CD14-positive monocyte (primary cell): ENCODE measurements at regions not wholly inside any gene's neighbourhood (a gene's known extent, or its start where the extent isn't known, plus 50 kb on each side); places are given as distances from the start of the nearest gene placed in this dataset.
"Not testable (repeated sequence)": the region's sequence is repeated elsewhere in the genome, so short reads cannot be mapped to it uniquely, and the experiment has no call there.

Experiments
- DNase-seq, 3 donors: peaks; one replicate each; pipeline ENCODE4 v3.0.0-alpha.2; 2011 to 2022
- H2AFZ ChIP-seq: 2 replicates; pipeline ENCODE4 v1.6.0; 2012; ENCODE audit warnings: mild to moderate bottlenecking, low read depth, low read length, inconsistent platforms; ENCODE audit not compliant: insufficient read depth, poor library complexity, severe bottlenecking
- H3K27ac ChIP-seq, 2 donors: 1 replicate in 1 of 2; 2 replicates in 1 of 2; pipeline ENCODE4 v1.5.1; 2012 to 2013; ENCODE audit warnings: low read length in 2 of 2, control low read depth in 1 of 2, inconsistent platforms in 1 of 2, low read depth in 1 of 2, mild to moderate bottlenecking in 1 of 2
- H3K27me3 ChIP-seq, 2 donors: one replicate each; pipeline versions ENCODE4 v1.6.0 to v1.6.1; 2011 to 2013; ENCODE audit warnings: low read length in 2 of 2; ENCODE audit not compliant: control insufficient read depth in 2 of 2, insufficient read depth in 2 of 2
- H3K36me3 ChIP-seq, 2 donors: replicated peaks in 1 of 2; 1 replicate in 1 of 2; 2 replicates in 1 of 2; pipeline versions ENCODE4 v1.5.1 to v1.6.1; 2012 to 2013; ENCODE audit warnings: low read length in 2 of 2, control low read depth in 1 of 2, inconsistent platforms in 1 of 2, mild to moderate bottlenecking in 1 of 2; ENCODE audit not compliant: insufficient read depth in 2 of 2, control insufficient read depth in 1 of 2
- H3K4me1 ChIP-seq, 2 donors: 1 replicate in 1 of 2; 2 replicates in 1 of 2; pipeline versions ENCODE4 v1.5.1 to v1.6.1; 2012 to 2013; ENCODE audit warnings: low read length in 2 of 2, control low read depth in 1 of 2, inconsistent platforms in 1 of 2, mild to moderate bottlenecking in 1 of 2, moderate library complexity in 1 of 2; ENCODE audit not compliant: insufficient read depth in 2 of 2, control insufficient read depth in 1 of 2
- H3K4me2 ChIP-seq: replicated peaks from 2 replicates; pipeline ENCODE3; 2012; ENCODE audit warnings: low read length, moderate library complexity, mild to moderate bottlenecking; ENCODE audit not compliant: poor library complexity, severe bottlenecking; ENCODE audit errors: extremely low read depth
- H3K4me3 ChIP-seq, 3 experiments: fragments of 200-600 bp in 1 of 3; sonication (generic) in 1 of 3; replicated peaks in 1 of 3; 1 replicate in 2 of 3; 2 replicates in 1 of 3; pipeline ENCODE4 v1.5.1; 2011 to 2013; ENCODE audit warnings: low read length in 3 of 3, mild to moderate bottlenecking in 3 of 3, control low read depth in 2 of 3, low read depth in 2 of 3, inconsistent platforms in 1 of 3, moderate library complexity in 1 of 3
- H3K79me2 ChIP-seq: 2 replicates; pipeline ENCODE4 v1.6.0; 2012; ENCODE audit warnings: mild to moderate bottlenecking, control low read depth, inconsistent platforms, low read length, moderate library complexity; ENCODE audit not compliant: insufficient read depth
- H3K9ac ChIP-seq: 2 replicates; pipeline ENCODE4 v1.6.0; 2017; ENCODE audit warnings: low read length, mild to moderate bottlenecking; ENCODE audit not compliant: insufficient read depth, poor library complexity, severe bottlenecking
- H3K9me3 ChIP-seq, 2 donors: replicated peaks in 1 of 2; 1 replicate in 1 of 2; 2 replicates in 1 of 2; pipeline versions ENCODE4 v1.5.1 to v1.6.1; 2012 to 2013; ENCODE audit warnings: low read length in 2 of 2, control low read depth in 1 of 2; ENCODE audit not compliant: control insufficient read depth in 1 of 2, insufficient read depth in 1 of 2
- H4K20me1 ChIP-seq: 2 replicates; pipeline ENCODE4 v1.6.0; 2012; ENCODE audit warnings: mild to moderate bottlenecking, low read length, control low read depth, moderate library complexity; ENCODE audit not compliant: insufficient read depth
- H3K27ac Mint-ChIP-seq, 7 donors: one replicate each; pipeline ENCODE4 v1.8.0; 2020; ENCODE audit warnings: mild to moderate bottlenecking in 7 of 7, mixed read lengths in 7 of 7, moderate library complexity in 6 of 7, inconsistent platforms in 2 of 7
- H3K27me3 Mint-ChIP-seq, 3 donors: one replicate each; pipeline ENCODE4 v1.8.0; 2021 to 2022; ENCODE audit warnings: low read depth in 3 of 3, mild to moderate bottlenecking in 3 of 3, mixed read lengths in 3 of 3, moderate library complexity in 3 of 3, inconsistent platforms in 1 of 3
- H3K36me3 Mint-ChIP-seq, 2 donors: one replicate each; pipeline ENCODE4 v1.8.0; 2020; ENCODE audit warnings: mixed read lengths in 2 of 2, inconsistent platforms in 1 of 2, mild to moderate bottlenecking in 1 of 2
- H3K4me1 Mint-ChIP-seq: one replicate; pipeline ENCODE4 v1.8.0; 2020; ENCODE audit warnings: mild to moderate bottlenecking, mixed read lengths
- H3K4me3 Mint-ChIP-seq, 2 donors: one replicate each; pipeline ENCODE4 v1.8.0; 2020; ENCODE audit warnings: mild to moderate bottlenecking in 2 of 2, mixed read lengths in 2 of 2, moderate library complexity in 1 of 2
- H3K9me3 Mint-ChIP-seq, 7 donors: one replicate each; pipeline ENCODE4 v1.8.0; 2020 to 2022; ENCODE audit warnings: mixed read lengths in 7 of 7, mild to moderate bottlenecking in 6 of 7, moderate library complexity in 6 of 7, inconsistent platforms in 2 of 7
- CTCF ChIP-seq: fragments of 200-600 bp; IDR thresholded peaks from one replicate; pipeline ENCODE4 v1.8.0; 2022; ENCODE audit warnings: antibody characterized with exemption, mild to moderate bottlenecking
- WGBS: methylation state at CpG from one replicate; pipeline ENCODE4 v1.1.5; 2013; ENCODE audit warnings: missing lambda C conversion rate; ENCODE audit not compliant: insufficient coverage; 5-methylcytosine and 5-hydroxymethylcytosine counted together
- intact Hi-C, 2 donors: fragments of 100-400 bp; cut with micrococcal nuclease; formaldehyde crosslinking; loops; one replicate each; pipeline versions ENCODE4 v1.15.0 to v1.15.1; 2023

- no peaks in the 10 kb centered on the region for H3K36me3 ChIP-seq
- no peaks in the 10 kb centered on the region for H3K27me3 ChIP-seq
- no peaks in the 10 kb centered on the region for H3K79me2 ChIP-seq
- H3K9me3 ChIP-seq: peaks cover 12 to 51% of the 10 kb centered on the region in 2 donors
- no peaks in the 10 kb centered on the region for H4K20me1 ChIP-seq
- Mint-ChIP-seq H3K9me3 (peaks cover 10 to 61% (median 31%) of the 10 kb centered on the region in 7 donors), H3K4me1 (no peaks in the 10 kb centered on the region), H3K27me3 (no peaks in the 10 kb centered on the region), H3K4me3 (no peak overlapping the region), H3K36me3 (no peaks in the 10 kb centered on the region), H3K27ac (no peak overlapping the region)
- intact Hi-C loops: no loop called here
- H3K4me3 ChIP-seq: no peak overlapping the region
- TF ChIP-seq CTCF: no peak
- DNase-seq: no peak
- H3K4me1 ChIP-seq: no peaks in the 10 kb centered on the region
- H3K9ac ChIP-seq: no peak overlapping the region
- H2AFZ ChIP-seq: no peak overlapping the region
- H3K4me2 ChIP-seq: no peak overlapping the region
- H3K27ac ChIP-seq: no peak overlapping the region
- 75% methylated on average over 3 of the region's 3 CpGs for WGBS
These were observed 626.7 kb upstream of the DEFB115 start for GRCh38 chr20:30630761-30631160.

GRCh38 chr20:30631261-30631789, 626.1 kb upstream of the DEFB115 start:
- not testable (repeated sequence) for H3K27me3 Mint-ChIP-seq, DNase-seq

GRCh38 chr20:30632773-30633172, 624.7 kb upstream of the DEFB115 start:
- H3K27me3 ChIP-seq, H3K27ac ChIP-seq, H3K4me3 Mint-ChIP-seq, H3K4me1 Mint-ChIP-seq, H4K20me1 ChIP-seq, H3K79me2 ChIP-seq, H3K4me1 ChIP-seq, H3K27ac Mint-ChIP-seq, H3K36me3 Mint-ChIP-seq, intact Hi-C loops, H3K4me3 ChIP-seq, DNase-seq, H3K27me3 Mint-ChIP-seq, H3K36me3 ChIP-seq, H3K9ac ChIP-seq, H3K4me2 ChIP-seq, H2AFZ ChIP-seq: not testable (repeated sequence)
- H3K9me3 Mint-ChIP-seq: peaks cover 12 to 56% (median 32%) of the 10 kb centered on the region in 7 donors
- H3K9me3 ChIP-seq: peaks cover 17 to 48% of the 10 kb centered on the region in 2 donors
- 73% methylated on average over 1 of the region's 1 CpG for WGBS

More at GRCh38 chr20:30631261-30631789, 626.1 kb upstream of the DEFB115 start:
- H3K27ac Mint-ChIP-seq, H3K9ac ChIP-seq, H3K36me3 Mint-ChIP-seq, H2AFZ ChIP-seq, H3K4me3 Mint-ChIP-seq, H3K4me1 Mint-ChIP-seq, intact Hi-C loops, H3K4me1 ChIP-seq, H3K79me2 ChIP-seq, H3K27ac ChIP-seq, H3K4me2 ChIP-seq, H3K4me3 ChIP-seq, H3K36me3 ChIP-seq, H4K20me1 ChIP-seq, H3K27me3 ChIP-seq: not testable (repeated sequence)
- peaks cover 12 to 63% (median 31%) of the 10 kb centered on the region in 7 donors for H3K9me3 Mint-ChIP-seq
- WGBS: 47% methylated on average over 4 of the region's 4 CpGs
- peaks cover 12 to 51% of the 10 kb centered on the region in 2 donors for H3K9me3 ChIP-seq

- 69% methylated on average over 3 of the region's 4 CpGs for WGBS
- H3K79me2 ChIP-seq, H3K27me3 Mint-ChIP-seq, intact Hi-C loops, H3K4me1 Mint-ChIP-seq, H3K4me1 ChIP-seq, H3K36me3 ChIP-seq, H2AFZ ChIP-seq, H3K27ac ChIP-seq, H3K36me3 Mint-ChIP-seq, H3K4me3 Mint-ChIP-seq, H3K27ac Mint-ChIP-seq, DNase-seq, H3K27me3 ChIP-seq, H3K4me2 ChIP-seq, H3K4me3 ChIP-seq, H3K9ac ChIP-seq, H4K20me1 ChIP-seq: not testable (repeated sequence)
- peaks cover 19 to 24% of the 10 kb centered on the region in 2 donors for H3K9me3 ChIP-seq
- peaks cover 7 to 29% (median 9%) of the 10 kb centered on the region in 7 donors for H3K9me3 Mint-ChIP-seq
These were observed 615.9 kb upstream of the DEFB115 start for GRCh38 chr20:30641522-30641921.
